ENCODE measurements at regions not wholly inside any gene's neighbourhood (a gene's known extent, or its start where the extent isn't known, plus 50 kb on each side); places are given as distances from the start of the nearest gene placed in this dataset.

GRCh38 chr1:168380945-168381344, 100.3 kb downstream of the TBX19 start:
- Histone ChIP-seq H3K36me3 (ENCODE audit: low read length) (no peaks in the 10 kb centered on the region), H3K4me3 (ENCODE audit: insufficient read depth, low read length, poor library complexity, severe bottlenecking) (no peak overlapping the region), H3K27me3 (ENCODE audit: low read length) (no peaks in the 10 kb centered on the region), H2AFZ (ENCODE audit: low read depth, low read length, severe bottlenecking) (no peak overlapping the region), H3K9ac (ENCODE audit: low read length) (no peak overlapping the region), H3K9me2 (replicated peaks; ENCODE audit: insufficient read depth, low read length) (no peaks in the 10 kb centered on the region), H3F3A (ENCODE audit: insufficient read depth) (no peaks in the 10 kb centered on the region), H4K20me1 (ENCODE audit: low read depth, low read length) (no peaks in the 10 kb centered on the region), H3K79me2 (ENCODE audit: insufficient read depth, low read length) (no peaks in the 10 kb centered on the region), H3K27ac (ENCODE audit: low read depth, low read length) (no peak overlapping the region), H3K4me2 (ENCODE audit: low read depth, low read length, poor library complexity, severe bottlenecking) (no peak overlapping the region), H3K9me3 (ENCODE audit: insufficient read depth, low read length) (no peaks in the 10 kb centered on the region)
- TF ChIP-seq CTCF (IDR thresholded peaks at IDR 0.05; ENCODE audit: insufficient read depth, low read length, poor library complexity, severe bottlenecking) (no peak), EZH2phosphoT487 (conservative IDR thresholded peaks at IDR 0.05; ENCODE audit: low read length) (no peak)

- Histone ChIP-seq H3F3A (ENCODE audit: insufficient read depth) (no peaks in the 10 kb centered on the region), H3K79me2 (ENCODE audit: insufficient read depth, low read length) (no peaks in the 10 kb centered on the region), H3K27ac (ENCODE audit: low read depth, low read length) (no peak overlapping the region), H3K4me2 (ENCODE audit: low read depth, low read length, poor library complexity, severe bottlenecking) (no peak overlapping the region), H3K27me3 (ENCODE audit: low read length) (no peaks in the 10 kb centered on the region), H4K20me1 (ENCODE audit: low read depth, low read length) (no peaks in the 10 kb centered on the region), H3K4me3 (ENCODE audit: insufficient read depth, low read length, poor library complexity, severe bottlenecking) (no peak overlapping the region), H2AFZ (ENCODE audit: low read depth, low read length, severe bottlenecking) (no peak overlapping the region), H3K9me2 (replicated peaks; ENCODE audit: insufficient read depth, low read length) (no peaks in the 10 kb centered on the region), H3K9ac (ENCODE audit: low read length) (no peak overlapping the region), H3K9me3 (ENCODE audit: insufficient read depth, low read length) (no peaks in the 10 kb centered on the region), H3K36me3 (ENCODE audit: low read length) (no peaks in the 10 kb centered on the region)
- TF ChIP-seq CTCF (IDR thresholded peaks at IDR 0.05; ENCODE audit: insufficient read depth, low read length, poor library complexity, severe bottlenecking) (no peak), EZH2phosphoT487 (conservative IDR thresholded peaks at IDR 0.05; ENCODE audit: low read length) (no peak)
These were observed 98.6 kb downstream of the TBX19 start for GRCh38 chr1:168379104-168379860.

GRCh38 chr1:168375566-168376300, 95.1 kb downstream of the TBX19 start:
- H3K4me2 ChIP-seq (ENCODE audit: low read depth, low read length, poor library complexity, severe bottlenecking) = no peak overlapping the region
- H3K27ac ChIP-seq (ENCODE audit: low read depth, low read length) = no peak overlapping the region
- no peaks in the 10 kb centered on the region for H3K36me3 ChIP-seq (ENCODE audit: low read length)
- no peaks in the 10 kb centered on the region for H3F3A ChIP-seq (ENCODE audit: insufficient read depth)
- no peaks in the 10 kb centered on the region for H3K27me3 ChIP-seq (ENCODE audit: low read length)
- H3K9me3 ChIP-seq (ENCODE audit: insufficient read depth, low read length) = no peaks in the 10 kb centered on the region
- no peak for TF ChIP-seq EZH2phosphoT487 (conservative IDR thresholded peaks at IDR 0.05; ENCODE audit: low read length)
- no peak for TF ChIP-seq CTCF (IDR thresholded peaks at IDR 0.05; ENCODE audit: insufficient read depth, low read length, poor library complexity, severe bottlenecking)
- H3K4me3 ChIP-seq (ENCODE audit: insufficient read depth, low read length, poor library complexity, severe bottlenecking) = no peak overlapping the region
- H4K20me1 ChIP-seq (ENCODE audit: low read depth, low read length) = no peaks in the 10 kb centered on the region
- H3K79me2 ChIP-seq (ENCODE audit: insufficient read depth, low read length) = no peaks in the 10 kb centered on the region
- no peak overlapping the region for H3K9ac ChIP-seq (ENCODE audit: low read length)
- H2AFZ ChIP-seq (ENCODE audit: low read depth, low read length, severe bottlenecking) = no peak overlapping the region
- H3K9me2 ChIP-seq (replicated peaks; ENCODE audit: insufficient read depth, low read length) = no peaks in the 10 kb centered on the region

All from SU-DHL-6 (cell line).